ENCODE measurements at regions not wholly inside any gene's neighbourhood (a gene's known extent, or its start where the extent isn't known, plus 50 kb on each side); places are given as distances from the start of the nearest gene placed in this dataset.

DNA sequence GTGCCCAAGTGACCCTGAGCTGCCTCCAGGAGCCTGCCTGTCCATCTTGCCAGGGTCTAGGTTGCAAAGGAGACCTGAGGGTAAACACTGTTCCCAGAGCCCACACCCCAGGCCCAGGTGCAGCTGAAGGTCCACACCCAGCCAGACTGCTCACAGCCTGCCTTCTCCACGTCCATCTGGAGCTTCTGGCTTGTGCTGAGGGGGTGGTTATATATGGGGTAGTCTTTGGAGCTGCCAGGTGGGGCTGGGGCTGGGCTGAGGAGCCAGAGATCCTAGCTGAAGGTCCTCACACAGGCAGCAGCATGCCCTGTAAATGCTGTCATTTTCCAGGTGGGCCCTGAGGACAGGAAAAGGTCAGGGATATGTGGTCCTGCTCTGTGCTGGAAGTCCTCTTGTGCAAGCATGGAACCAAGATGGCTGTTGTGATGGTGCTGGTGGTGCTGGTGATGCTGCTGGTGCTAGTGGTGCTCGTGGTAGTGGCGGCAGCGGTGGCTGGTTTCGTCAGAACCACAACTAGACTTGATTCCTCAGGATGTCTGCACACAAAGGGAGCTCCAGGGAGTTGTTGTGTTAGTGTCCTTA lies 182.7 kb downstream of the MATN1 start:
- H3K27ac ChIP-seq = no peak overlapping the region
- H3K36me3 ChIP-seq (ENCODE audit: insufficient read depth) = no peaks in the 10 kb centered on the region
- H3K4me3 ChIP-seq (IDR thresholded peaks at IDR 0.05; ENCODE audit: insufficient read depth, low read depth, low read length) = no peak overlapping the region
- TF ChIP-seq, protein P1, sequence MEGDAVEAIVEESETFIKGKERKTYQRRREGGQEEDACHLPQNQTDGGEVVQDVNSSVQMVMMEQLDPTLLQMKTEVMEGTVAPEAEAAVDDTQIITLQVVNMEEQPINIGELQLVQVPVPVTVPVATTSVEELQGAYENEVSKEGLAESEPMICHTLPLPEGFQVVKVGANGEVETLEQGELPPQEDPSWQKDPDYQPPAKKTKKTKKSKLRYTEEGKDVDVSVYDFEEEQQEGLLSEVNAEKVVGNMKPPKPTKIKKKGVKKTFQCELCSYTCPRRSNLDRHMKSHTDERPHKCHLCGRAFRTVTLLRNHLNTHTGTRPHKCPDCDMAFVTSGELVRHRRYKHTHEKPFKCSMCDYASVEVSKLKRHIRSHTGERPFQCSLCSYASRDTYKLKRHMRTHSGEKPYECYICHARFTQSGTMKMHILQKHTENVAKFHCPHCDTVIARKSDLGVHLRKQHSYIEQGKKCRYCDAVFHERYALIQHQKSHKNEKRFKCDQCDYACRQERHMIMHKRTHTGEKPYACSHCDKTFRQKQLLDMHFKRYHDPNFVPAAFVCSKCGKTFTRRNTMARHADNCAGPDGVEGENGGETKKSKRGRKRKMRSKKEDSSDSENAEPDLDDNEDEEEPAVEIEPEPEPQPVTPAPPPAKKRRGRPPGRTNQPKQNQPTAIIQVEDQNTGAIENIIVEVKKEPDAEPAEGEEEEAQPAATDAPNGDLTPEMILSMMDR (conservative IDR thresholded peaks at IDR 0.05; ENCODE audit: low read depth, low read length) = no peak
- no peak overlapping the region for H2AFZ ChIP-seq (ENCODE audit: low read depth)
- H3K27me3 ChIP-seq (ENCODE audit: insufficient read depth, low read depth) = peaks cover 6% of the 10 kb centered on the region; the same call in 1 of the 2 replicates
- no peak overlapping the region for H3K4me2 ChIP-seq
- H3K9ac ChIP-seq = no peak overlapping the region
- H3K4me1 ChIP-seq (ENCODE audit: low read depth, poor library complexity, severe bottlenecking) = no peaks in the 10 kb centered on the region
- H4K20me1 ChIP-seq (ENCODE audit: insufficient read depth) = no peaks in the 10 kb centered on the region
- H3K79me2 ChIP-seq (ENCODE audit: insufficient read depth, low read depth) = no peaks in the 10 kb centered on the region

DNA sequence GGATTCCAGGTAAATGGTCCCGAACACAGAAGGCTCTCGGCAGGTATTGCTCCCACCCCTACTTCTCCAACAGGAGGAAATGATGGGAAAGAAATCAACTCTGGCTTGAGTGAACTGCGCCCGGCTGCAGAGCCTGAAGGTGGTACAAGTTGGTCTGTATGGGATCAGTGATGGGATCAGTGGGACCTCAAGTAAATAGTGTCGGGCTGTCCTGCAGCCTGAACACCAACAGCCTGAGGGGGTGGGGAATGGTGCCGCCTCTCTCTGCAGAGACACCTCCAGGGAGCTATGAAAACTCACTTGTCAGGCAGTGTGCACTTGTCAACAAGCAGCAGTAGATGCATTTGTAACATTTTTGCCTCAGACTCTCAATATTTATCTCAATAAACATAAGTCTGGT lies 183.5 kb downstream of the MATN1 start:
- Histone ChIP-seq H3K4me2 (no peak overlapping the region), H3K27me3 (ENCODE audit: insufficient read depth, low read depth) (peaks cover 6% of the 10 kb centered on the region; the same call in 1 of the 2 replicates), H3K4me3 (IDR thresholded peaks at IDR 0.05; ENCODE audit: insufficient read depth, low read depth, low read length) (no peak overlapping the region), H3K4me1 (ENCODE audit: low read depth, poor library complexity, severe bottlenecking) (no peaks in the 10 kb centered on the region), H3K9ac (no peak overlapping the region), H4K20me1 (ENCODE audit: insufficient read depth) (no peaks in the 10 kb centered on the region), H2AFZ (ENCODE audit: low read depth) (no peak overlapping the region), H3K27ac (no peak overlapping the region), H3K79me2 (ENCODE audit: insufficient read depth, low read depth) (no peaks in the 10 kb centered on the region), H3K36me3 (ENCODE audit: insufficient read depth) (no peaks in the 10 kb centered on the region)
- TF ChIP-seq, protein P1 (conservative IDR thresholded peaks at IDR 0.05; ENCODE audit: low read depth, low read length) = no peak

DNA sequence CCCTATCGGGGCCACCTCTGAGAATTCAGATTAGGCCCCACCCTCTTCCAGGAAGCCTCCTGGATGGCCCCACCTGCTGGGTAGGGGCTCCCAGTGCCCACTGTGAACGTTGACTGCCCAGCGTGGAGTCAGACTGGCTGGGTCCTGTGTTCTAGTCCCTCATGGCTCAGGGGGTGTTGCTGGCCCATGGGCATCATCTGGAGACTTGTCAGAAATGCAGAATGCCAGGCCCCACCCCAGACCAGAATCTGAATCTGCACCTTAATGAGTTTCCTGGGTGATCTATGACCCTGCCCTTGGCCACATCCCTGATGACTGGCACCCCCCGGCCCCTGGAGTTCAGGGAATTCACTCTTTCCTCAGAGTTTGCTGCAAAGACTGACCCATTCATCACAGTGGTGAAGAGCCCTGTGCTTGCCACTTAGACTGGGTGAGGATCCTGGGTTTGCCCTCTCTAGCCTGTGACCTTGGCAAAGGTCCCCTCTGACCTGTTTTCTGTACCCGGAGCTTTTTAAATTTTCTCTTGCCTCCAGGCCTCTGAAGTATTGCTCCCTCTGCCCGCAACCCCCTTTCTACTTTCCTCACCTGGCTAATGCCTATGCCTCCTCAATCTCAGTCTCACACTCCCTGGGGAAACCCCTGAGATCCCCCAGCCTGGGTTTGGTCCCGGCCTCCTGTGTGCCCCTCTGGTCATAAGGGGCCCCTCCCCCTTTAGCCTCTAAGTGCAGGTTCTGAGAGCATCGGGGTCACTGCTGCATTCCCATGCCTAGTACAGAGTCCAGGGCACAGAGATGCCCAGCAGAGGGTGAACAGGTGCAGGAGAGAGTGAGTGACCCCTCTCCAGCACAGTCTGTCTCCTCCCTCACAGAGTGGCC lies 184.2 kb downstream of the MATN1 start:
- no peaks in the 10 kb centered on the region for H4K20me1 ChIP-seq (ENCODE audit: insufficient read depth)
- no peaks in the 10 kb centered on the region for H3K4me1 ChIP-seq (ENCODE audit: low read depth, poor library complexity, severe bottlenecking)
- H3K79me2 ChIP-seq (ENCODE audit: insufficient read depth, low read depth) = no peaks in the 10 kb centered on the region
- no peak overlapping the region for H3K4me2 ChIP-seq
- no peak overlapping the region for H3K9ac ChIP-seq
- TF ChIP-seq, protein P1 (conservative IDR thresholded peaks at IDR 0.05; ENCODE audit: low read depth, low read length) = no peak
- H3K36me3 ChIP-seq (ENCODE audit: insufficient read depth) = no peaks in the 10 kb centered on the region
- no peak overlapping the region for H3K4me3 ChIP-seq (IDR thresholded peaks at IDR 0.05; ENCODE audit: insufficient read depth, low read depth, low read length)
- no peak overlapping the region for H2AFZ ChIP-seq (ENCODE audit: low read depth)
- peaks cover 5% of the 10 kb centered on the region; the same call in 1 of the 2 replicates for H3K27me3 ChIP-seq (ENCODE audit: insufficient read depth, low read depth)
- H3K27ac ChIP-seq = no peak overlapping the region

DNA sequence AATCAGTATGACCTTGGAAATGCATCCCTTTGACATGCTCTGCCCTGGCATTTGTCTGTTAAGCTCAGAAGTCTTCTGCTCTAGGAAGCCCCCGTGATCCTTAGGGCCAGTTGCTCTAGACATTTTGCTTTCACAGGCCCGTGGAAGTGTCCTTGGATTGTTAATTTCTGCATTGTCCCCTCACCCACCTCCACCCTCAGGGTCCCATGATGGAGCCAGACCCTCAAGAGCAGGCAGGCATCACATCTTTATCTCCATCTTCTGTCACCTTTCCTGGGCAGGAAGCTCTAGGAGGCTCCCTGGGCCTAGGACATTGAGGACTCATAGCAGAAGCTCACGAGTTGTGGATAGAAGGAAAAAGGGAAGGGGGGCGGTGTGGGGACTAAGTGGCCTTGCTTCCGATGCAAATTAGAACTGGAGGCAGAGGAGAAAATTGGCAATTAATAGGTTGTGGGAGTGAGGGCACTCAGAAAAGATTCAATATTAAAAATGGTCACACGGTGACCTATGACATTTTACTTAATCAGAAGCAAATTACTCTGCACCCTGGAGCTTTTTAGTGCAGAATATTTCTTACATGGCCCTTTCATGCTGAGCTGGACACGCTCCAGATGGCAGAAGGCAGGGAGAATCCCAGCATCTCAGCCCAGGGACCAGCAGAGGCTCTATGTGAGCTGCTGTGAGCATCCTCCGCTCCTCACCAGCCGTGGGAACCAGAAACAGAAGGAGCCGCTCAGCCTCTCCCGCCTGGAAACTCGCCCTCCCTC lies 185.0 kb downstream of the MATN1 start:
- no peak overlapping the region for H3K4me3 ChIP-seq (IDR thresholded peaks at IDR 0.05; ENCODE audit: insufficient read depth, low read depth, low read length)
- no peak overlapping the region for H3K4me2 ChIP-seq
- H3K9ac ChIP-seq = no peak overlapping the region
- no peaks in the 10 kb centered on the region for H3K4me1 ChIP-seq (ENCODE audit: low read depth, poor library complexity, severe bottlenecking)
- H3K27me3 ChIP-seq (ENCODE audit: insufficient read depth, low read depth) = no peaks in the 10 kb centered on the region; the same call in 1 of the 2 replicates
- H4K20me1 ChIP-seq (ENCODE audit: insufficient read depth) = no peaks in the 10 kb centered on the region
- H3K27ac ChIP-seq = no peak overlapping the region
- TF ChIP-seq, protein P1 (conservative IDR thresholded peaks at IDR 0.05; ENCODE audit: low read depth, low read length) = no peak
- no peak overlapping the region for H2AFZ ChIP-seq (ENCODE audit: low read depth)
- no peaks in the 10 kb centered on the region for H3K36me3 ChIP-seq (ENCODE audit: insufficient read depth)
- H3K79me2 ChIP-seq (ENCODE audit: insufficient read depth, low read depth) = no peaks in the 10 kb centered on the region

Data from KMS-11 (cell line).